Heart left ventricle (tissue), 13 donors: ENCODE measurements at regions not wholly inside any gene's neighbourhood (a gene's known extent, or its start where the extent isn't known, plus 50 kb on each side); places are given as distances from the start of the nearest gene placed in this dataset.

Experiments
- POLR2A ChIP-seq, 2 donors: fragments of 450-650 bp; IDR thresholded peaks; one replicate each; pipeline ENCODE4 v1.6.1; 2017; ENCODE audit warnings: antibody characterized with exemption in 2 of 2, mild to moderate bottlenecking in 2 of 2, moderate library complexity in 2 of 2
- TF ChIP-seq, protein P1 (sequence below), 12 donors: fragments of 200-600 bp; sonication (generic) in 4 of 12; IDR thresholded peaks; one replicate each; pipeline versions ENCODE4 v1.5.0 to v1.8.0; 2018 to 2022; ENCODE audit warnings: antibody characterized with exemption in 12 of 12, mild to moderate bottlenecking in 5 of 12
- donor health status: ischemic (EF 13 %, LVEDD 7.1; RV severe dilation, severe dysfunction).
- donor health status: DM: no; HTN: yes; CAD: no.
- donor health status: DM: no; HTN: no; CAD: no.
- donor health status: ischemic (EF 25% LVEDD 6.9; RV normal size, moderate dysfunction).
- donor health status: ischemic (EF 25% LVEDD 5.7; RV mildly dilated, moderate dysfunction).
- donor health status: ischemic (EF 35%, LVEDD 5.7; RV mildly dilated, moderate dysfunction).
- donor health status: nonischemic (EF 11% LVEDD 7.7; RV severe dilation, severe dysfunction).
- donor health status: DM: yes; HTN: yes; CAD: no.
- donor health status: PGD.
- donor health status: ischemic (EF 29% LVEDD 5.4; RV normal size, mild dysfunction).
- donor health status: nonischemic (EF 23%, LVEDD 6.1; RV moderate dilation, normal function).

DNA sequence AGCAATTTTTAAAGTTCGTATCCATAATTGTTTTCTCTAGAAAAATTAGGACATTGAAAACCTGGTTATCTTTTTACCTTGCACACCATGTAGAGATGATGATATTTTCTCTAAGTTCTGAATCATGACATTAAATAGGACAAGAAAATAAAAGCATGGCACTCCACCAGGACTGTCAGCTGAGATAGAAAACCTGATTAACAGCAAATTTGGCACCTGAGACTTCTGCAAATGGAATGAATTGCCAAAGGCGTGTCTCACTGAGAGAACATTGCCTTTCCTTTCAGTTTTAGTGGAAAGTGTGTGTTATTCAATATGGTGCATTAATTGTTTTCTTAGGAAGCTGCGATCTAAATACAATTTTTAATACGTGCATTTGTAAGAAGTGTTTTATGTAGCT is 164.7 kb downstream of the LRRC30 start:
- TF ChIP-seq, protein P1, sequence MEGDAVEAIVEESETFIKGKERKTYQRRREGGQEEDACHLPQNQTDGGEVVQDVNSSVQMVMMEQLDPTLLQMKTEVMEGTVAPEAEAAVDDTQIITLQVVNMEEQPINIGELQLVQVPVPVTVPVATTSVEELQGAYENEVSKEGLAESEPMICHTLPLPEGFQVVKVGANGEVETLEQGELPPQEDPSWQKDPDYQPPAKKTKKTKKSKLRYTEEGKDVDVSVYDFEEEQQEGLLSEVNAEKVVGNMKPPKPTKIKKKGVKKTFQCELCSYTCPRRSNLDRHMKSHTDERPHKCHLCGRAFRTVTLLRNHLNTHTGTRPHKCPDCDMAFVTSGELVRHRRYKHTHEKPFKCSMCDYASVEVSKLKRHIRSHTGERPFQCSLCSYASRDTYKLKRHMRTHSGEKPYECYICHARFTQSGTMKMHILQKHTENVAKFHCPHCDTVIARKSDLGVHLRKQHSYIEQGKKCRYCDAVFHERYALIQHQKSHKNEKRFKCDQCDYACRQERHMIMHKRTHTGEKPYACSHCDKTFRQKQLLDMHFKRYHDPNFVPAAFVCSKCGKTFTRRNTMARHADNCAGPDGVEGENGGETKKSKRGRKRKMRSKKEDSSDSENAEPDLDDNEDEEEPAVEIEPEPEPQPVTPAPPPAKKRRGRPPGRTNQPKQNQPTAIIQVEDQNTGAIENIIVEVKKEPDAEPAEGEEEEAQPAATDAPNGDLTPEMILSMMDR (IDR thresholded peaks at IDR 0.05) = no peak
- no peak for TF ChIP-seq POLR2A (IDR thresholded peaks at IDR 0.05)
